Subcutaneous abdominal adipose tissue (tissue), 5 donors: ENCODE measurements at regions not wholly inside any gene's neighbourhood (a gene's known extent, or its start where the extent isn't known, plus 50 kb on each side); places are given as distances from the start of the nearest gene placed in this dataset.

Experiments
- H3K27ac ChIP-seq: one replicate; pipeline ENCODE4 v1.7.0; 2013; ENCODE audit warnings: low read depth, mild to moderate bottlenecking, inconsistent platforms, low read length, moderate library complexity
- H3K27me3 ChIP-seq, 5 donors: one replicate each; pipeline ENCODE4 v1.7.0; 2013; ENCODE audit warnings: low read length in 5 of 5, inconsistent platforms in 1 of 5; ENCODE audit not compliant: control insufficient read depth in 5 of 5, insufficient read depth in 4 of 5
- H3K36me3 ChIP-seq, 5 donors: one replicate each; pipeline ENCODE4 v1.7.0; 2013; ENCODE audit warnings: low read length in 5 of 5; ENCODE audit not compliant: control insufficient read depth in 5 of 5, insufficient read depth in 5 of 5
- H3K4me1 ChIP-seq, 5 donors: one replicate each; pipeline ENCODE4 v1.7.0; 2013; ENCODE audit warnings: low read length in 5 of 5, mild to moderate bottlenecking in 3 of 5, moderate library complexity in 1 of 5; ENCODE audit not compliant: control insufficient read depth in 5 of 5, insufficient read depth in 5 of 5
- H3K4me3 ChIP-seq, 5 donors: one replicate each; pipeline ENCODE4 v1.7.0; 2013; ENCODE audit warnings: low read length in 5 of 5, low read depth in 1 of 5
- H3K9ac ChIP-seq, 5 donors: one replicate each; pipeline ENCODE4 v1.7.0; 2013; ENCODE audit warnings: low read length in 5 of 5, mild to moderate bottlenecking in 4 of 5, moderate library complexity in 3 of 5
- H3K9me3 ChIP-seq, 5 donors: one replicate each; pipeline ENCODE4 v1.7.0; 2013; ENCODE audit warnings: low read length in 5 of 5; ENCODE audit not compliant: control insufficient read depth in 5 of 5
- donor health status: healthy.
- donor health status: healthy.
- donor health status: healthy.
- donor health status: healthy.
- donor health status: healthy.

DNA sequence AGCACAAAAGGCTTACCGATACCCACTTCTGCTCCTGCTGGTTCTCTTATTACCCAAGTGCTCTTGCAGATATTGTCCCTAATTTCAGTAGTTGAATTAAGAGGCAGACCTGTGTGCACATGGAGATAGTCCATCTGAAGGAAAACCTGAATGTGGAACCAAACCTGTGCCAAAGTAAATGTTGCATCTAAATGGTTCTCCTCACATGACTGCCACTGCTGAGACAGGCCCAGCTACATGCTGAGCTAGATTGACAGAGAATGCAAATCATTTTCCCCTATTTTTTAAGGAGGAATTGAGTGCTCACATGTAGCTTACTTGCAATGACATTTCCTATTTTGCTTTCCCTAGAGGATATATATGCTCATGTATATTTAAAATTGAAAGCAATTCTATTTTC, 609.1 kb upstream of the TECRL start:
- no peak overlapping the region for H3K4me3 ChIP-seq
- no peak overlapping the region for H3K27ac ChIP-seq
- H3K9me3 ChIP-seq: no peaks in the 10 kb centered on the region
- H3K9ac ChIP-seq: no peak overlapping the region
- H3K27me3 ChIP-seq: no peaks in the 10 kb centered on the region
- peaks cover 0 to 6% (median 0%) of the 10 kb centered on the region in 5 donors for H3K4me1 ChIP-seq
- no peaks in the 10 kb centered on the region for H3K36me3 ChIP-seq

DNA sequence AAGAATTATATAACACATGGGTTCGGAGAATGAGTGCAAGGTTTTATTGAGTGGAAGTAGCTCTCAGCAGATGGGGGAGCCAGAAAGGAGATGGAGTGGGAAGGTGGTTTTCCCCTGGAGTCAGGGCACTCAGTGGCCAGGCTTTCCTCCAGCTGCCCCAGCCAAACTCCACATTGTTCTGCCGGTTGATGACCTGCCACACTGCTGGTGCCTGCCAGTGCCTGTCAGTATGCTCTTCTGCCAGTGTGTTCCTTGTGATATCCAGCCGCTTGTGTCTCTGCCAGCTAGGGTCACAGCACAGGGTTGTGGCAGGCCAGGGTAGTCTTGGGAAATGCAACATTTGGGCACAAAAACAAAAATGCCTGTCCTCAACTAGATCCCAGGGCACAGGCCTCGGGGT, 604.8 kb upstream of the TECRL start:
- Histone ChIP-seq H3K36me3 (no peaks in the 10 kb centered on the region), H3K27me3 (no peaks in the 10 kb centered on the region), H3K27ac (no peak overlapping the region), H3K9ac (no peak overlapping the region), H3K4me1 (peaks cover 0 to 6% (median 0%) of the 10 kb centered on the region in 5 donors), H3K9me3 (no peaks in the 10 kb centered on the region), H3K4me3 (no peak overlapping the region)

DNA sequence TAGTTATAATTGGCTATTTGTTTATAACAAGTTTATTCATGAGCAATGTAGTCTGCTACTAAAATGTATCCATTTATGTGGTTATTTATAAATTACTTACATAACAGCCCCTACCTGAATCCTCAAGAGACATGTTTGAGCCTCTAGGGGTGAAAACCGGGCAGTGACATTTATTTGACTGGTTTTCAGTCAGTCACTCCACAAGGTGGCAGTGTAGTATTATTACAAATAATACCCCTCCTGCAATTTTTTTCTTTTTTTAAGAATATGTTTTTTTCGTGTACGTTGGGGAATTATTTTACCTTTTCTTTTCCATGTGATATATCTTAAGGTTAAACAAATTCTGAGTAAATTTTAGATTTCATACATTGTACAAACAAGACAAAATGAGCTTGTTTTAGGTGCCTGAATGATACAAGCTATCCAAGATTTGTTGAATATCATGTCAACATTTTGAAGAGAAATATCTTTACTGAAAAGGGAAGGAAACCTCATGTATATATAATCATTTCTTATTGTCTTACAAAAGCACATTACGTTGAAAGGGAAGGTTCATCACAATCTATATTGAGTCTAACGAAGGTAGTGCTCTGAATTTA, 598.7 kb upstream of the TECRL start:
- Histone ChIP-seq H3K9ac (no peak overlapping the region), H3K27ac (no peak overlapping the region), H3K27me3 (no peaks in the 10 kb centered on the region), H3K4me3 (no peak overlapping the region), H3K4me1 (no peaks in the 10 kb centered on the region), H3K36me3 (no peaks in the 10 kb centered on the region), H3K9me3 (no peaks in the 10 kb centered on the region)

DNA sequence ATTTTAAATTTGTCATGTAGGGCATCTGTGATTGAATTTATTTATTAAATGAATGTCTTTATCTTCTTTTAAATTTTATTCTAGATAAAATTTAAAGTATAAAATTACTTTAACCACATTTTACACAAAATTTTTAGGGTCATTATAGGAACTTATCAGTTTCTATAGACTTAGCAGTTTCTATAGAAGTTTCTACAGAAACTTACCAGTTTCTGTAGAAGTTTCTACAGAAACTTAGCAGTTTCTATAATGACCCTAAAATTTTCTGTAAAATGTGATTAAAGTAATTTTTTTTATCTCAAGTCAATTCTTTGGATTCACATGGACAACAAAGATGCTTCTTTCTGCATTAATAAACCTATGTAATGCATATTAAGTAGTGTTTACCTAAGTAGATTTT, 565.9 kb upstream of the TECRL start:
- H3K4me3 ChIP-seq: no peak overlapping the region
- no peaks in the 10 kb centered on the region for H3K27me3 ChIP-seq
- no peak overlapping the region for H3K9ac ChIP-seq
- H3K9me3 ChIP-seq: peaks cover 0 to 5% (median 0%) of the 10 kb centered on the region in 5 donors
- no peaks in the 10 kb centered on the region for H3K36me3 ChIP-seq
- no peaks in the 10 kb centered on the region for H3K4me1 ChIP-seq
- H3K27ac ChIP-seq: no peak overlapping the region

DNA sequence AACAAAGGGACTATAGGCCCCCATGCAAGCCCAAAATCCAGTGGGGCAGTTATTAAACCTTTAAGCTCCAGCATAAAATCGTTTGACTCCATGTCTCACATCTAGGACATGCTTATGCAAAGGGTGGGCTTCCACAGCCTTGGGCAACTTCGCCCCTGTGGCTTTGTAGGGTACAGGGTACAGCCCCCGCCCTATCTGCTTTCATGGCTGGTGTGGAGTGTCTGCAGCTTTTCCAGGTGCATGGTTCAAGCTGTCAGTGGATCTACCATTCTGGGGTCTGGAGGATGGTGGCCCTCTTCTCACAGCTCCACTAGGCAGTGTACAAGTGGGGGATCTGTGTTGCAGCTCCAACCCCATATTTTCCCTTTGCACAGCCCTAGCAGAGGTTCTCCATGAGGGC, 559.8 kb upstream of the TECRL start:
- H3K4me1 ChIP-seq: no peaks in the 10 kb centered on the region
- H3K27me3 ChIP-seq: no peaks in the 10 kb centered on the region
- no peak overlapping the region for H3K27ac ChIP-seq
- no peak overlapping the region for H3K4me3 ChIP-seq
- H3K36me3 ChIP-seq: no peaks in the 10 kb centered on the region
- H3K9me3 ChIP-seq: peaks cover 0 to 5% (median 0%) of the 10 kb centered on the region in 5 donors
- no peak overlapping the region for H3K9ac ChIP-seq

DNA sequence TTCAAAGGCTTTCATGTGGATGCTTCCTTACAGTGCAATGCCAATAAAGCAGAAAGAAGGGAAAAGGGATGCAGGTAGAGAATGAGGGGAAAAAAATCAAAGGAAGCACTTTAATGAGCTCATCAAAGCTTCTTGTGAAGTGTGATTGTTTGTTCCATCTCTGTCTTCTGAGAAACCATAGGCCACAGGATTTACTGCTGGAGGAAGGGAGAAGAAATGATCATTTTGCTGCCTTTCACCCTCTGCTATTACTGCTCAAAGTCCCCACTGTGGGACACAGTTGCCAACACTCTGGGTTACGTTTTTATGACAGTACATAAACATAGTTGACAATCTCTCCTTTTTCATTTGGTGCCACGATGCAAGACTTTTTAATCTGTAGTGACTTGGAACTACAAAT, 558.0 kb upstream of the TECRL start:
- Histone ChIP-seq H3K27me3 (no peaks in the 10 kb centered on the region), H3K9ac (no peak overlapping the region), H3K4me1 (no peaks in the 10 kb centered on the region), H3K27ac (no peak overlapping the region), H3K4me3 (no peak overlapping the region), H3K36me3 (no peaks in the 10 kb centered on the region), H3K9me3 (peaks cover 0 to 5% (median 0%) of the 10 kb centered on the region in 5 donors)

DNA sequence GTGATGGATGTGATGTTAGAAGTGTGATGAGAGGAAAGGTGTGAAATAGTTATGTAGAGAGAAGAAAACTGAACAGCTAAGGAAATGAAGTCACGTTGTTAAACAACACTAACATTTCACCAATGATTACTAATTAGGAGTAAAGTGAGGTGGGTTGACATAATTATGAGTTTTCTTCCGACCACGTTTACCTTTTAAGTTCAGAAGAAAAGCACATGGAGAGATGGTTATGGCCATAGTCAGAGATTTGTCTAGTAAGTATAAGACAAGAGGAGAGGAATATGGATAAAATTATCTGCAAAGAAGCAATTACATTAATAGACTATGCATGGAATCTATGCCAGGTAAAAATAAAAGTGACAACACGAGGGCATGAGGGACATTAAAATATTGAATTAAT, 551.3 kb upstream of the TECRL start:
- Histone ChIP-seq H3K9ac (no peak overlapping the region), H3K36me3 (no peaks in the 10 kb centered on the region), H3K27me3 (no peaks in the 10 kb centered on the region), H3K4me1 (no peaks in the 10 kb centered on the region), H3K4me3 (no peak overlapping the region), H3K27ac (no peak overlapping the region), H3K9me3 (peaks cover 0 to 6% (median 3%) of the 10 kb centered on the region in 5 donors)

DNA sequence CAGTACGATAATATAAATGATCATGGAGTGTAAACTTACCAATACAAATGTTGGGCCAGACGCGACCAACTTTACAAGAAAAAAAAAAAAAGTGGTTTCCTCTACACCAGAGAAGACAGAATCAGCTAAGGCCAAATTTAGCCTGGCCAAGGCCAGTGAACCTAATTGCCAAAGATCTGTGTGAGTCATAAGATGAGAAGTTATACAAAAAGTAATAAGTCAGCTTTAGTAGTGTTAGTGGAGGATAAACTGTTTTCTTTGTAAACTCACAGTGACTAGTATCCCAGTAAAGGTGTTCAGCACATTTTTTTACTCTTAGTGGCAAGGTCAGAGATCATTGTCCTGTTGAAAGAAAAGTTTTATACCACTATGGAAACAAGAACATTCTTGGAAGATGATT, 531.4 kb upstream of the TECRL start:
- Histone ChIP-seq H3K9me3 (peaks cover 0 to 4% (median under 1%) of the 10 kb centered on the region in 5 donors), H3K4me3 (no peak overlapping the region), H3K4me1 (no peaks in the 10 kb centered on the region), H3K36me3 (no peaks in the 10 kb centered on the region), H3K9ac (no peak overlapping the region), H3K27ac (no peak overlapping the region), H3K27me3 (no peaks in the 10 kb centered on the region)

DNA sequence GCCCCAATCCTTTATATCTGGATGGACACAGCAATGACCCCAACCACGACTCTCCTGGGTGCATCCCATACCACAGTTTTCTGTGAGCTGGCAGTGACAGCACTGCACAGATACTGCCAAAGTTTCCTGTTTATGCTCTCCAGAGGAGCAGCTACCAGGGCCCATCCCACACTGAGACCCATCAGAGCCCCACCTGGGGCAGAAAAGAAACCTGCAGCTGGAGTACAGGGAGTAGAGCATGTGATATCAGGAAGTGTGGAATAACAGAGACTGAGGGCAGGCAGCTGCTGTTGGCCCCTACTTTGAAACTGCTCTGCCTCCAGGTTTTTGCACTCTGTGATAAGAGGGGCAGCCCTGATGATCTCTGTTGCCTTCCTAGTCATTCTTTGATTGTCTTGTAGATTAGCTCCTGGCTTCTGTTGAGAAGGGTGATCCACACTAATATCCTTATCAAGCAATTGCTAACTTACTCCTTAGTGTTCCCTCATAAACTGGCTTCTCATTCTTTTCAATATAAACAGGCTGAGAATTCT, 526.3 kb upstream of the TECRL start:
- H3K9ac ChIP-seq: no peak overlapping the region
- H3K9me3 ChIP-seq: peaks cover 0 to 6% (median 3%) of the 10 kb centered on the region in 5 donors
- no peaks in the 10 kb centered on the region for H3K36me3 ChIP-seq
- no peaks in the 10 kb centered on the region for H3K27me3 ChIP-seq
- no peaks in the 10 kb centered on the region for H3K4me1 ChIP-seq
- no peak overlapping the region for H3K27ac ChIP-seq
- H3K4me3 ChIP-seq: no peak overlapping the region

DNA sequence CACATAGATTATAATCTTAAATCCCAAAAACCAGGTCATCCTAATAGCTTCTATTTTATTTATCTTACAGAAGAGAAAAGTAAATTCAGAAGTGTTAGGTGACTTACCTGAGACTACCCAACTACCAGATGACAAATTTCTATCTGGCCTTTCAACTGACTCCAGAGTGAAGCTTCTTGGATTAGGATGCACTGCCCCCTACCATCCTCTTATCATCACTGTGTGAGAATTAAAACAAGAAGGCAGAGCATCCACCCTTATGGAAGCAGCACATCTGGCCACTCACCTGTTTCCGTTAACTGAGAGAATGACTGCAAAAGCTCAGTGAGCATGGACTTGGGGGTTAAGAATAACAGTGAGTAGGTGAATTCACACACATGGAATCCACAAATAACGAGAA, 502.6 kb upstream of the TECRL start:
- Histone ChIP-seq H3K4me1 (no peaks in the 10 kb centered on the region), H3K27ac (no peak overlapping the region), H3K27me3 (no peaks in the 10 kb centered on the region)

More for the DNA sequence above, 502.6 kb upstream of the TECRL start:
- Histone ChIP-seq H3K4me3 (no peak overlapping the region), H3K9ac (no peak overlapping the region), H3K36me3 (no peaks in the 10 kb centered on the region), H3K9me3 (peaks cover 0 to 4% (median 3%) of the 10 kb centered on the region in 5 donors)
